Trophoblast cell (in vitro differentiated cells and primary cell): ENCODE measurements at regions not wholly inside any gene's neighbourhood (a gene's known extent, or its start where the extent isn't known, plus 50 kb on each side); places are given as distances from the start of the nearest gene placed in this dataset.

Source experiments
- DNase-seq, 2 donors: peaks; one replicate each; pipeline ENCODE4 v3.0.0-alpha.2; 2016
- H2AFZ ChIP-seq: 2 replicates; pipeline ENCODE4 v1.6.1; 2013; ENCODE audit warnings: low read length, moderate library complexity, mild to moderate bottlenecking; ENCODE audit not compliant: insufficient read depth, poor library complexity
- H2AK5ac ChIP-seq: 2 replicates; pipeline ENCODE4 v1.6.1; 2013; ENCODE audit warnings: mild to moderate bottlenecking, low read length
- H2BK120ac ChIP-seq: 2 replicates; pipeline ENCODE4 v1.6.1; 2013; ENCODE audit warnings: low read length, mild to moderate bottlenecking, moderate library complexity; ENCODE audit not compliant: insufficient read depth, poor library complexity
- H2BK12ac ChIP-seq: 2 replicates; pipeline ENCODE4 v1.6.1; 2013; ENCODE audit warnings: mild to moderate bottlenecking, low read length, moderate library complexity
- H2BK5ac ChIP-seq: 2 replicates; pipeline ENCODE4 v1.6.1; 2013; ENCODE audit warnings: low read length, low read depth, moderate library complexity, mild to moderate bottlenecking; ENCODE audit not compliant: poor library complexity
- H3K14ac ChIP-seq: 2 replicates; pipeline ENCODE4 v1.6.1; 2013; ENCODE audit warnings: mild to moderate bottlenecking, low read length
- H3K18ac ChIP-seq: 2 replicates; pipeline ENCODE4 v1.6.1; 2013; ENCODE audit warnings: mild to moderate bottlenecking, low read length
- H3K23ac ChIP-seq: 2 replicates; pipeline ENCODE4 v1.6.1; 2013; ENCODE audit warnings: low read length
- H3K27ac ChIP-seq: 2 replicates; pipeline ENCODE4 v1.5.1; 2013; ENCODE audit warnings: low read depth, mild to moderate bottlenecking, inconsistent platforms, low read length, moderate library complexity
- H3K27me3 ChIP-seq: 2 replicates; pipeline ENCODE4 v1.6.1; 2013; ENCODE audit warnings: inconsistent platforms, mild to moderate bottlenecking, low read length, moderate library complexity; ENCODE audit not compliant: insufficient read depth
- H3K36me3 ChIP-seq, 2 experiments: 1 replicate in 1 of 2; 2 replicates in 1 of 2; pipeline ENCODE4 v1.6.1; 2013; ENCODE audit warnings: low read length in 2 of 2, mild to moderate bottlenecking in 2 of 2, moderate library complexity in 1 of 2; ENCODE audit not compliant: insufficient read depth in 2 of 2, control insufficient read depth in 1 of 2
- H3K4ac ChIP-seq: 2 replicates; pipeline ENCODE4 v1.6.1; 2013; ENCODE audit warnings: low read depth, mild to moderate bottlenecking, low read length, moderate library complexity
- H3K4me1 ChIP-seq, 2 experiments: 1 replicate in 1 of 2; 2 replicates in 1 of 2; pipeline ENCODE4 v1.6.1; 2013; ENCODE audit warnings: low read length in 2 of 2, mild to moderate bottlenecking in 2 of 2, moderate library complexity in 1 of 2; ENCODE audit not compliant: insufficient read depth in 2 of 2, control insufficient read depth in 1 of 2
- H3K4me2 ChIP-seq: 2 replicates; pipeline ENCODE4 v1.6.1; 2013; ENCODE audit warnings: inconsistent platforms, mild to moderate bottlenecking, low read length, moderate library complexity
- H3K4me3 ChIP-seq: 2 replicates; pipeline ENCODE4 v1.5.1; 2013; ENCODE audit warnings: mild to moderate bottlenecking, low read depth, low read length, inconsistent platforms
- H3K79me1 ChIP-seq: one replicate; pipeline ENCODE4 v1.6.1; 2013; ENCODE audit warnings: low read length
- H3K79me2 ChIP-seq: 2 replicates; pipeline ENCODE4 v1.6.1; 2013; ENCODE audit warnings: low read length, mild to moderate bottlenecking; ENCODE audit not compliant: control insufficient read depth, insufficient read depth, poor library complexity
- H3K9ac ChIP-seq: 2 replicates; pipeline ENCODE4 v1.6.1; 2013; ENCODE audit warnings: mild to moderate bottlenecking, low read length
- H3K9me3 ChIP-seq: 2 replicates; pipeline ENCODE4 v1.6.1; 2013; ENCODE audit warnings: low read depth, mild to moderate bottlenecking, control low read depth, inconsistent platforms, low read length; ENCODE audit not compliant: insufficient read depth
- H4K12ac ChIP-seq: 2 replicates; pipeline ENCODE4 v1.6.1; 2013; ENCODE audit warnings: low read depth, mild to moderate bottlenecking, low read length, moderate library complexity
- H4K8ac ChIP-seq: 2 replicates; pipeline ENCODE4 v1.6.1; 2013; ENCODE audit warnings: low read depth, mild to moderate bottlenecking, low read length, moderate library complexity
- H4K91ac ChIP-seq: one replicate; pipeline ENCODE4 v1.6.1; 2013; ENCODE audit warnings: low read depth, mild to moderate bottlenecking, low read length, moderate library complexity
- WGBS: extraction: QIAGEN DNeasy Blood & Tissue Kit; methylation state at CpG from one replicate; pipeline ENCODE4 v1.1.7; 2013; ENCODE audit warnings: missing lambda C conversion rate; ENCODE audit not compliant: insufficient read length, insufficient coverage; ENCODE audit errors: extremely low coverage; 5-methylcytosine and 5-hydroxymethylcytosine counted together

GRCh38 chr18:68462766-68463165 is 252.1 kb downstream of the TMX3 start:
- no peaks in the 10 kb centered on the region for H3K27me3 ChIP-seq
- DNase-seq, result no peak
- no peak overlapping the region for H3K4ac ChIP-seq
- H3K9me3 ChIP-seq, result no peaks in the 10 kb centered on the region
- H3K18ac ChIP-seq, result no peak overlapping the region
- H3K4me1 ChIP-seq, result no peaks in the 10 kb centered on the region
- H3K79me1 ChIP-seq, result no peaks in the 10 kb centered on the region
- no peak overlapping the region for H4K12ac ChIP-seq
- no peak overlapping the region for H2BK5ac ChIP-seq
- H2BK12ac ChIP-seq, result no peak overlapping the region
- no peak overlapping the region for H2BK120ac ChIP-seq
- no peak overlapping the region for H3K9ac ChIP-seq
- H4K8ac ChIP-seq, result no peak overlapping the region
- WGBS, result no CpG with 5 or more reads among the region's 1 CpG
- H3K79me2 ChIP-seq, result no peaks in the 10 kb centered on the region
- no peak overlapping the region for H3K4me2 ChIP-seq
- no peak overlapping the region for H3K23ac ChIP-seq
- no peak overlapping the region for H3K14ac ChIP-seq
- no peak overlapping the region for H2AK5ac ChIP-seq
- H3K27ac ChIP-seq, result no peak overlapping the region
- H4K91ac ChIP-seq, result no peak overlapping the region
- no peaks in the 10 kb centered on the region for H3K36me3 ChIP-seq
- no peak overlapping the region for H3K4me3 ChIP-seq
- H2AFZ ChIP-seq, result no peak overlapping the region

- H2AK5ac ChIP-seq, result no peak overlapping the region
- no peak overlapping the region for H3K4me3 ChIP-seq
- H3K79me1 ChIP-seq, result no peaks in the 10 kb centered on the region
- H3K36me3 ChIP-seq, result no peaks in the 10 kb centered on the region
- DNase-seq, result no peak
- H2AFZ ChIP-seq, result no peak overlapping the region
- no peaks in the 10 kb centered on the region for H3K79me2 ChIP-seq
- no peaks in the 10 kb centered on the region for H3K27me3 ChIP-seq
- no peak overlapping the region for H2BK5ac ChIP-seq
- no peak overlapping the region for H3K9ac ChIP-seq
- H3K18ac ChIP-seq, result no peak overlapping the region
- H3K4me1 ChIP-seq, result no peaks in the 10 kb centered on the region
- H4K8ac ChIP-seq, result no peak overlapping the region
- no peaks in the 10 kb centered on the region for H3K9me3 ChIP-seq
- no peak overlapping the region for H3K4ac ChIP-seq
- no peak overlapping the region for H3K23ac ChIP-seq
- H3K14ac ChIP-seq, result no peak overlapping the region
- H4K12ac ChIP-seq, result no peak overlapping the region
- WGBS, result no CpG with 5 or more reads among the region's 1 CpG
- H2BK120ac ChIP-seq, result no peak overlapping the region
- H3K27ac ChIP-seq, result no peak overlapping the region
- no peak overlapping the region for H4K91ac ChIP-seq
- H2BK12ac ChIP-seq, result no peak overlapping the region
- H3K4me2 ChIP-seq, result no peak overlapping the region
These were observed 252.8 kb downstream of the TMX3 start for GRCh38 chr18:68462148-68462547.

GRCh38 chr18:68461481-68462018 is 253.4 kb downstream of the TMX3 start:
- no peak overlapping the region for H3K4ac ChIP-seq
- peaks cover 2% of the 10 kb centered on the region in 2 experiments for H3K4me1 ChIP-seq
- no CpG with 5 or more reads among the region's 3 CpGs for WGBS
- H3K23ac ChIP-seq, result no peak overlapping the region
- DNase-seq, result no peak
- no peak overlapping the region for H3K18ac ChIP-seq
- H3K27me3 ChIP-seq, result no peaks in the 10 kb centered on the region
- no peaks in the 10 kb centered on the region for H3K9me3 ChIP-seq
- H4K12ac ChIP-seq, result no peak overlapping the region
- H3K9ac ChIP-seq, result no peak overlapping the region
- no peaks in the 10 kb centered on the region for H3K79me2 ChIP-seq
- H2AK5ac ChIP-seq, result no peak overlapping the region
- no peak overlapping the region for H2BK12ac ChIP-seq
- no peaks in the 10 kb centered on the region for H3K36me3 ChIP-seq
- no peak overlapping the region for H3K4me3 ChIP-seq
- H3K14ac ChIP-seq, result no peak overlapping the region
- no peak overlapping the region for H3K27ac ChIP-seq
- H4K91ac ChIP-seq, result no peak overlapping the region
- H3K79me1 ChIP-seq, result no peaks in the 10 kb centered on the region
- no peak overlapping the region for H3K4me2 ChIP-seq
- no peak overlapping the region for H2BK5ac ChIP-seq
- no peak overlapping the region for H2AFZ ChIP-seq
- no peak overlapping the region for H2BK120ac ChIP-seq
- H4K8ac ChIP-seq, result no peak overlapping the region

- Histone ChIP-seq H3K79me1 (no peaks in the 10 kb centered on the region), H4K91ac (no peak overlapping the region), H3K4me1 (peaks cover 2% of the 10 kb centered on the region in 2 experiments), H3K23ac (no peak overlapping the region), H3K4me3 (no peak overlapping the region), H3K36me3 (no peaks in the 10 kb centered on the region), H3K18ac (no peak overlapping the region), H3K14ac (no peak overlapping the region), H2BK120ac (no peak overlapping the region), H3K9me3 (no peaks in the 10 kb centered on the region), H3K4me2 (no peak overlapping the region), H2BK12ac (no peak overlapping the region), H2BK5ac (no peak overlapping the region), H3K27me3 (no peaks in the 10 kb centered on the region), H3K79me2 (no peaks in the 10 kb centered on the region), H3K27ac (no peak overlapping the region), H2AK5ac (no peak overlapping the region), H3K9ac (no peak overlapping the region), H4K12ac (peak overlapping the region; percentile 54), H3K4ac (no peak overlapping the region), H2AFZ (no peak overlapping the region), H4K8ac (no peak overlapping the region)
- WGBS, result no CpG with 5 or more reads among the region's 12 CpGs
- no peak for DNase-seq
These were observed 254.9 kb downstream of the TMX3 start for GRCh38 chr18:68459968-68460367.
